Upper lobe of left lung (tissue), 4 donors: ENCODE measurements at regions not wholly inside any gene's neighbourhood (a gene's known extent, or its start where the extent isn't known, plus 50 kb on each side); places are given as distances from the start of the nearest gene placed in this dataset.

ENCODE experiments used
- POLR2A ChIP-seq, 4 donors: fragments of 450-650 bp; IDR thresholded peaks; one replicate each; pipeline ENCODE4 v1.5.1; 2016 to 2017; ENCODE audit warnings: antibody characterized with exemption in 4 of 4, mild to moderate bottlenecking in 2 of 4
- POLR2AphosphoS5 ChIP-seq, 2 donors: sonication (generic); formaldehyde crosslinking; IDR thresholded peaks; one replicate each; pipeline ENCODE4 v1.5.1; 2017; ENCODE audit warnings: antibody characterized with exemption in 2 of 2
- TF ChIP-seq, protein P1 (sequence below), 6 experiments: fragments of 450-650 bp in 4 of 6; fragments of 200-600 bp in 2 of 6; sonication (generic) in 2 of 6; IDR thresholded peaks; one replicate each; pipeline ENCODE4 v1.5.1; 2016 to 2019; ENCODE audit warnings: antibody characterized with exemption in 6 of 6

GRCh38 chr3:146313031-146313745, 62.3 kb upstream of the PLSCR4 start:
- TF ChIP-seq, protein P1, sequence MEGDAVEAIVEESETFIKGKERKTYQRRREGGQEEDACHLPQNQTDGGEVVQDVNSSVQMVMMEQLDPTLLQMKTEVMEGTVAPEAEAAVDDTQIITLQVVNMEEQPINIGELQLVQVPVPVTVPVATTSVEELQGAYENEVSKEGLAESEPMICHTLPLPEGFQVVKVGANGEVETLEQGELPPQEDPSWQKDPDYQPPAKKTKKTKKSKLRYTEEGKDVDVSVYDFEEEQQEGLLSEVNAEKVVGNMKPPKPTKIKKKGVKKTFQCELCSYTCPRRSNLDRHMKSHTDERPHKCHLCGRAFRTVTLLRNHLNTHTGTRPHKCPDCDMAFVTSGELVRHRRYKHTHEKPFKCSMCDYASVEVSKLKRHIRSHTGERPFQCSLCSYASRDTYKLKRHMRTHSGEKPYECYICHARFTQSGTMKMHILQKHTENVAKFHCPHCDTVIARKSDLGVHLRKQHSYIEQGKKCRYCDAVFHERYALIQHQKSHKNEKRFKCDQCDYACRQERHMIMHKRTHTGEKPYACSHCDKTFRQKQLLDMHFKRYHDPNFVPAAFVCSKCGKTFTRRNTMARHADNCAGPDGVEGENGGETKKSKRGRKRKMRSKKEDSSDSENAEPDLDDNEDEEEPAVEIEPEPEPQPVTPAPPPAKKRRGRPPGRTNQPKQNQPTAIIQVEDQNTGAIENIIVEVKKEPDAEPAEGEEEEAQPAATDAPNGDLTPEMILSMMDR (IDR thresholded peaks at IDR 0.05): no peak
- TF ChIP-seq POLR2AphosphoS5 (IDR thresholded peaks at IDR 0.05) (no peak), POLR2A (IDR thresholded peaks at IDR 0.05) (no peak)
